Fibroblast of the aortic adventitia (primary cell): ENCODE measurements at regions not wholly inside any gene's neighbourhood (a gene's known extent, or its start where the extent isn't known, plus 50 kb on each side); places are given as distances from the start of the nearest gene placed in this dataset.
"Not testable (repeated sequence)": the region's sequence is repeated elsewhere in the genome, so short reads cannot be mapped to it uniquely, and the experiment has no call there.

Source experiments
- DNase-seq: peaks from one replicate; pipeline ENCODE4 v3.0.0-alpha.2; 2010; ENCODE audit warnings: low read depth
- H3K4me3 ChIP-seq: 2 replicates; pipeline ENCODE4 v1.5.1; 2011; ENCODE audit warnings: low read depth, mild to moderate bottlenecking, control low read depth, low read length, moderate library complexity
- TF ChIP-seq, protein P1 (sequence below): IDR thresholded peaks from 2 replicates; pipeline ENCODE4 v1.5.1; 2011; ENCODE audit warnings: mild to moderate bottlenecking, low read length, control low read depth, inconsistent platforms; ENCODE audit not compliant: insufficient read depth

DNA sequence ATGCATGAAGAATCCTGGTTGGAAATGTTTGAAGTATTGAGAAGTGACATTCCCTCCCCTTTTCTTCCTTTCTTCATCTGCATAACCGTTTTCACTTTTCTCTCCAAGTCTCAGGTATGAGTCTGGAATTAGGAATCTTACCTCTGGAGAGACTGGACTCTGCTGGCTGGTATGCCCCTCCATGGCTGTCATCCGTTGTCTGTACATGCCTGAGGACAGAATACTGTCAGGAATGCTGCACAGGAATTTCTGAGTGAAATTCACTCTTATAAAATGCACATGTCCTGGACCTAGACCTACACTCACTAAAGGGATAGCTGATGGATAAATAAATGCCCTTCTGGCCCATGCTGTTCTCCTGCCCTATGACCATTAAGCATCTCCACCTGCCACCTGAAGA is 179.5 kb downstream of the MSN start:
- TF ChIP-seq, protein P1, sequence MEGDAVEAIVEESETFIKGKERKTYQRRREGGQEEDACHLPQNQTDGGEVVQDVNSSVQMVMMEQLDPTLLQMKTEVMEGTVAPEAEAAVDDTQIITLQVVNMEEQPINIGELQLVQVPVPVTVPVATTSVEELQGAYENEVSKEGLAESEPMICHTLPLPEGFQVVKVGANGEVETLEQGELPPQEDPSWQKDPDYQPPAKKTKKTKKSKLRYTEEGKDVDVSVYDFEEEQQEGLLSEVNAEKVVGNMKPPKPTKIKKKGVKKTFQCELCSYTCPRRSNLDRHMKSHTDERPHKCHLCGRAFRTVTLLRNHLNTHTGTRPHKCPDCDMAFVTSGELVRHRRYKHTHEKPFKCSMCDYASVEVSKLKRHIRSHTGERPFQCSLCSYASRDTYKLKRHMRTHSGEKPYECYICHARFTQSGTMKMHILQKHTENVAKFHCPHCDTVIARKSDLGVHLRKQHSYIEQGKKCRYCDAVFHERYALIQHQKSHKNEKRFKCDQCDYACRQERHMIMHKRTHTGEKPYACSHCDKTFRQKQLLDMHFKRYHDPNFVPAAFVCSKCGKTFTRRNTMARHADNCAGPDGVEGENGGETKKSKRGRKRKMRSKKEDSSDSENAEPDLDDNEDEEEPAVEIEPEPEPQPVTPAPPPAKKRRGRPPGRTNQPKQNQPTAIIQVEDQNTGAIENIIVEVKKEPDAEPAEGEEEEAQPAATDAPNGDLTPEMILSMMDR: no peak
- DNase-seq: no peak
- no peak overlapping the region for H3K4me3 ChIP-seq

DNA sequence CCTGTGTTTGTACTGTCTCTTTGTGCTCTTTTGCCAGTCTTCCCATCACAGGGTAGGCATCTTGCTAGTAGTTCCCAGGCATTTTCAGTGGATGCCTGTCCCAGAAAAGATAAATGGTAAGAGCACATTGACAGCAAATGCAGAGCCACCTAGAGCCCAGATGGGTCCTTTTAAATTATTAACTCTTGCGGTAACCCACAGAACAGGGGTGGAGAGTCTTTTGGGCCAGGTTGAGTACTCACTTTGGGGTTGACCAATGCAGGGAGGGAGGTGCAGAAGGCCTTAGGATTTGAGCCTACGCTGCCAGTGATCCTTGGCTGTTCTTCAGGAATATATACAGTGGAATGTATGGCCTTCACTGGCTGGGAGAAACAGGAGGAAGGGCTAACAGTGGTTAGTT is 173.8 kb downstream of the MSN start:
- no peak overlapping the region for H3K4me3 ChIP-seq
- TF ChIP-seq, protein P1: no peak
- no peak for DNase-seq

DNA sequence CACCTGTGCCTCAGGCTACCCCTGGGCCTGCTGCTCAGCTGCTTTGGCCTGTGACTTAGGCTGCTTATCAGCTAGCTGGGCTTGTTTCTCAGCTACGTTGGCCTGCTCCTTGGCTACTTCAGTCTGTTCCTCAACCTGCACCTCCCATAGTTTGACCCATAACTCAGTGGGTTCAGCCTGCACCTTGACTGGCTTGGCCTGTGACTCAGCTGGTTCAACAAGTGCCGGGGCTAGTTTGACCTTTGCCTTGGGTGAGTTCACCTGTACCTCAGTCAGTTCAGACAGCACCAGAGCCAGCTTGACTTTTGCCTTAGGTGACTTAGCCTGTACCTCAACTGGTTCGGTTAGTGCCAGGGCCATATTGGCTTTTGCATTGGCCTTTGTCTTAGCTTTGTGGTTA is 171.2 kb downstream of the MSN start:
- no peak for DNase-seq
- no peak overlapping the region for H3K4me3 ChIP-seq
- TF ChIP-seq, protein P1: no peak

DNA sequence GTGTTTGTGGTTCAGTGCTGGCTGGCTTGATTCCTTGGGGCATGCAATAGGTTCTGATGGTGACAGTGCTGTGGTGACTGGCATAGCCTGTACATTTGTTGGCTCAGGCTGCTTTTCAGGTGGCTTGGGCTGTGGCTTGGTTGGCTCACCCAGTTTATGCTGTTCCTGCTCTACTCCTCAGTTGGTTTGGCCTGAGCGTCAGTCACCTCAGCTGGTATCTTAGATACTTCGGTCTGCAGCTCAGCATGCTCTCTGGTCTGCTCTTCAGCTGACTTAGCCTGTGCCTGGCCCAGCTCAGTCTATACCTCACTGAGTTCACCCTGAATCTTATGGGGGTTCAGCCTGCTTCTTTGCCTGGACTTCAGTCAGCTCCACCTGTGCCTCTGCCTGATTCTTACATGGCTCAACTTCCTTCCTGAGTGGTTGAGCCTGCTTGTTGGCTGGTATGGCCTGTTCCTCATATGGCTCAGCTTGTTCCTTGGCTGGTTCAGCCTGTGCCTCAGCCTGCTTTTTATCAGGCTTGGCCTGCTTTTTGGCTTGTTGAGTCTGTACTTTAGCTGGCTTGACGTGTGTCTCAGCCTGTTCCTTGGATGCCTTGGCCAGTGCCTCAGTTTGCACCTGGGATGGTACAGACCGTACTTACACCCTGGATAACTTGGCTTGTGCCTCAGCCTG is 170.6 kb downstream of the MSN start:
- DNase-seq: no peak
- TF ChIP-seq, protein P1: no peak
- no peak overlapping the region for H3K4me3 ChIP-seq

DNA sequence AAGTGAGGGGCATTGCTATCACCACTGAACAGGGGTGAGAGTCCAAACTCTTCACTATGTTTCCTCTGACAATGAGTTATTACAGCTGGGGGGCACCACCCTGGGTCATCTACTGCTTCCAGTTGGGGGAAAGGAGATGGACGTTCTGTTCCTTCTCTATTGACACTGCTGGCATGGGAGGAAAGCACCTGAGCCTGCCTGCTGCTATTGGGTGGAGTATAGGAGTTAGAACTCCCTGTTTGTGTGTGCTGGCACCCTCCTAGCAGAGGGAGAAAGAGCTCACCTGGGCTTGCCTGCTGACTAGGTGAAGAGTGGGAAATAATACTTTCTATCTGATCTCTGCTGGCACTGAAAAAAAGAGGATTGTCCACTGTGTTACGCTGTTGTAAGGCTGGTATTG is 163.8 kb downstream of the MSN start:
- TF ChIP-seq, protein P1: no peak
- no peak for DNase-seq
- H3K4me3 ChIP-seq: no peak overlapping the region

DNA sequence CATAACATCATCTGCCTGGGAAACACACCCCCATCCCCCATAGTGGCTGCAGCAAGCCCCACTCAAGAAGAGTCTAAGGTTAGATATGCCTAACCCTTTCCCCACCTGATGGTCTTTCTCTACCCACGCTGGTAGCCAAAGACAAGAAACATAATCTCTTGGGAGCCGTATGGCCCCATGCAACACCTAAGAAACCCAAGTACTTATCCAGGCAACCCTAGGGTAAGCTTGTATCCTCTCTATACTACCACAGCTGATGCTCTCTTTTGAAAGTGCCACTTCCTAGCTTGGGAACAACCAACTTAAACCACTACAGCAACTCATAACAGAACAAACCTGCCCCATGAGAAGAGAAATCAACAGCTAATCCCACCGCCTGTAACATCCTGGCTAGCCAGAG is 161.1 kb downstream of the MSN start:
- no peak for DNase-seq
- H3K4me3 ChIP-seq: no peak overlapping the region
- TF ChIP-seq, protein P1: no peak

DNA sequence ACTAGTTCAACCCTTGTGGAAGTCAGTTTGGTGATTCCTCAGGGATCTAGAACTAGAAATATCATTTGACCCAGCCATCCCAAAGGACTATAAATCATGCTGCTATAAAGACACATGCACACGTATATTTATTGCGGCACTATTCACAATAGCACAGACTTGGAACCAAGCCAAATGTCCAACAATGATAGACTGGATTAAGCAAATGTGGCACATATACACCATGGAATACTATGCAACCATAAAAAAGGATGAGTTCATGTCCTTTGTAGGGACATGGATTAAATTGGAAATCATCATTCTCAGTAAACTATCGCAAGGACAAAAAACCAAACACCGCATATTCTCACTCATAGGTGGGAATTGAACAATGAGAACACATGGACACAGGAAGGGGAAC is 157.8 kb downstream of the MSN start:
- DNase-seq, H3K4me3 ChIP-seq: not testable (repeated sequence)
